ENCODE measurements at regions not wholly inside any gene's neighbourhood (a gene's known extent, or its start where the extent isn't known, plus 50 kb on each side); places are given as distances from the start of the nearest gene placed in this dataset.

DNA sequence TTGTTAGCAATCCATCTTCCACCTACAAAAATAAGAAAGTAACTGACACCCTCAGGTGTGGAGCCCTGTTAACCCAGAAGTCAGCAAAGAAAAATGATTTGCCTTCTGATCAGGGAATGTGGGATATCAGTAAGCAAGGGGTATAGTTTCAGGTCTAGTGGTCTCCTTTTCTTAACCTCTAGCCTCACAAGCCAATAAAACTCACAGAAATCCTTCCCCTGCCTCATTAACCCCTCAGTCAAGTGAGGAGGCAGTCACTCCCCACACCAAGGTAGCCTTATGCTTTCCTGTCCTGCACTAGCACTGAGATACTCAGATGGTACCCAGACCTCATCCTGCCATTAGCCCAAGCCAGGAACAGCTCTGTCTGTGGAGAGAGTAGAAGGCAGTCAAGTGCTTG, 103.4 kb upstream of the VASH1 start:
- no peak for TF ChIP-seq EZH2 (IDR thresholded peaks at IDR 0.05; ENCODE audit: borderline replicate concordance, low read depth, low read length, severe bottlenecking)
- no peak for TF ChIP-seq GATA2 (IDR thresholded peaks at IDR 0.05; ENCODE audit: insufficient read depth, insufficient read length, low read depth, low read length)
- TF ChIP-seq, protein P1, sequence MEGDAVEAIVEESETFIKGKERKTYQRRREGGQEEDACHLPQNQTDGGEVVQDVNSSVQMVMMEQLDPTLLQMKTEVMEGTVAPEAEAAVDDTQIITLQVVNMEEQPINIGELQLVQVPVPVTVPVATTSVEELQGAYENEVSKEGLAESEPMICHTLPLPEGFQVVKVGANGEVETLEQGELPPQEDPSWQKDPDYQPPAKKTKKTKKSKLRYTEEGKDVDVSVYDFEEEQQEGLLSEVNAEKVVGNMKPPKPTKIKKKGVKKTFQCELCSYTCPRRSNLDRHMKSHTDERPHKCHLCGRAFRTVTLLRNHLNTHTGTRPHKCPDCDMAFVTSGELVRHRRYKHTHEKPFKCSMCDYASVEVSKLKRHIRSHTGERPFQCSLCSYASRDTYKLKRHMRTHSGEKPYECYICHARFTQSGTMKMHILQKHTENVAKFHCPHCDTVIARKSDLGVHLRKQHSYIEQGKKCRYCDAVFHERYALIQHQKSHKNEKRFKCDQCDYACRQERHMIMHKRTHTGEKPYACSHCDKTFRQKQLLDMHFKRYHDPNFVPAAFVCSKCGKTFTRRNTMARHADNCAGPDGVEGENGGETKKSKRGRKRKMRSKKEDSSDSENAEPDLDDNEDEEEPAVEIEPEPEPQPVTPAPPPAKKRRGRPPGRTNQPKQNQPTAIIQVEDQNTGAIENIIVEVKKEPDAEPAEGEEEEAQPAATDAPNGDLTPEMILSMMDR (IDR thresholded peaks at IDR 0.05; ENCODE audit: extremely low read depth in 1 of 2, insufficient read depth in 1 of 2, low read depth in 1 of 2, low read length in 2 of 2), result no peak
- no peak for TF ChIP-seq POLR2AphosphoS5 (IDR thresholded peaks at IDR 0.05; ENCODE audit: insufficient read depth, low read depth, low read length)
- TF ChIP-seq POLR2A (IDR thresholded peaks at IDR 0.05; ENCODE audit: low read depth, low read length), result no peak
- TF ChIP-seq, protein P2, sequence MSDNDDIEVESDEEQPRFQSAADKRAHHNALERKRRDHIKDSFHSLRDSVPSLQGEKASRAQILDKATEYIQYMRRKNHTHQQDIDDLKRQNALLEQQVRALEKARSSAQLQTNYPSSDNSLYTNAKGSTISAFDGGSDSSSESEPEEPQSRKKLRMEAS (IDR thresholded peaks at IDR 0.05; ENCODE audit: insufficient read depth, insufficient read length), result no peak
